SK-N-SH treated with all-trans-retinoic acid at 6 μM for 48 hours (cell line): ENCODE measurements at regions not wholly inside any gene's neighbourhood (a gene's known extent, or its start where the extent isn't known, plus 50 kb on each side); places are given as distances from the start of the nearest gene placed in this dataset.

Experiments
- ATAC-seq: fragments of 200-7000 bp; cut with Tn5 transposase; 3 replicates; pipeline ENCODE4 v1.9.1; 2020; ENCODE audit warnings: mild to moderate bottlenecking, moderate library complexity
- ARNTL ChIP-seq: fragments of 450-650 bp; formaldehyde crosslinking; IDR thresholded peaks from 2 replicates; pipeline ENCODE4 v1.5.0; 2020; ENCODE audit warnings: low read depth, mild to moderate bottlenecking, moderate library complexity, borderline replicate concordance
- BACH2 ChIP-seq: fragments of 250-450 bp; sonication (Bioruptor Pico); IDR thresholded peaks from 2 replicates; pipeline ENCODE4 v1.9.0; 2021; ENCODE audit warnings: mild to moderate bottlenecking, borderline replicate concordance
- CREB5 ChIP-seq: fragments of 250-450 bp; sonication (Bioruptor Pico); IDR thresholded peaks from 2 replicates; pipeline ENCODE4 v1.5.1; 2020; ENCODE audit warnings: low read depth, mild to moderate bottlenecking, moderate library complexity
- CSDC2 ChIP-seq: fragments of 250-450 bp; sonication (Bioruptor Pico); IDR thresholded peaks from 2 replicates; pipeline ENCODE4 v1.5.0; 2020; ENCODE audit warnings: mild to moderate bottlenecking, moderate library complexity
- CSRNP3 ChIP-seq: fragments of 250-450 bp; sonication (Bioruptor Pico); IDR thresholded peaks from 2 replicates; pipeline ENCODE4 v1.5.1; 2021; ENCODE audit warnings: mild to moderate bottlenecking, moderate library complexity
- ESRRG ChIP-seq: fragments of 250-450 bp; sonication (Bioruptor Pico); IDR thresholded peaks from 2 replicates; pipeline ENCODE4 v1.6.1; 2021; ENCODE audit warnings: mild to moderate bottlenecking
- GLIS3 ChIP-seq: fragments of 250-450 bp; sonication (Bioruptor Pico); IDR thresholded peaks from 2 replicates; pipeline ENCODE4 v1.5.0; 2020; ENCODE audit warnings: mild to moderate bottlenecking, moderate library complexity
- ISL1 ChIP-seq: fragments of 250-450 bp; sonication (Bioruptor Pico); IDR thresholded peaks from 2 replicates; pipeline ENCODE4 v2.1.2; 2022; ENCODE audit warnings: mild to moderate bottlenecking, moderate library complexity
- OSR1 ChIP-seq: fragments of 250-450 bp; sonication (Bioruptor Pico); IDR thresholded peaks from 2 replicates; pipeline ENCODE4 v1.8.0; 2022; ENCODE audit warnings: moderate library complexity, mild to moderate bottlenecking, inconsistent platforms
- PATZ1 ChIP-seq: fragments of 250-450 bp; sonication (Bioruptor Pico); IDR thresholded peaks from 2 replicates; pipeline ENCODE4 v1.8.0; 2020; ENCODE audit warnings: mild to moderate bottlenecking, moderate library complexity, borderline replicate concordance
- POU6F1 ChIP-seq: fragments of 250-450 bp; sonication (Bioruptor Pico); IDR thresholded peaks from 2 replicates; pipeline ENCODE4 v1.8.0; 2021; ENCODE audit warnings: low read depth, mild to moderate bottlenecking, moderate library complexity, borderline replicate concordance
- PPARA ChIP-seq: fragments of 250-450 bp; sonication (Bioruptor Pico); IDR thresholded peaks from 2 replicates; pipeline ENCODE4 v1.5.0; 2020; ENCODE audit warnings: mild to moderate bottlenecking, borderline replicate concordance
- RARB ChIP-seq: fragments of 250-450 bp; sonication (Bioruptor Pico); IDR thresholded peaks from 2 replicates; pipeline ENCODE4 v1.8.0; 2021; ENCODE audit warnings: mild to moderate bottlenecking, moderate library complexity
- SNAI2 ChIP-seq: fragments of 250-450 bp; sonication (Bioruptor Pico); IDR thresholded peaks from 2 replicates; pipeline ENCODE4 v1.5.0; 2020; ENCODE audit warnings: mild to moderate bottlenecking, moderate library complexity
- TCF4 ChIP-seq: fragments of 250-450 bp; sonication (Bioruptor Pico); IDR thresholded peaks from 2 replicates; pipeline ENCODE4 v1.8.0; 2021; ENCODE audit warnings: mild to moderate bottlenecking, moderate library complexity, borderline replicate concordance
- TOX ChIP-seq: fragments of 250-450 bp; sonication (Bioruptor Pico); IDR thresholded peaks from 2 replicates; pipeline ENCODE4 v1.8.0; 2021; ENCODE audit warnings: mild to moderate bottlenecking, moderate library complexity, borderline replicate concordance
- TSHZ2 ChIP-seq: fragments of 250-450 bp; sonication (Bioruptor Pico); IDR thresholded peaks from 2 replicates; pipeline ENCODE4 v1.5.0; 2020; ENCODE audit warnings: mild to moderate bottlenecking, moderate library complexity
- ZC3H10 ChIP-seq: fragments of 250-450 bp; sonication (Bioruptor Pico); IDR thresholded peaks from 2 replicates; pipeline ENCODE4 v1.5.1; 2021; ENCODE audit warnings: mild to moderate bottlenecking, moderate library complexity
- ZFP30 ChIP-seq: fragments of 450-650 bp; formaldehyde crosslinking; IDR thresholded peaks from 2 replicates; pipeline ENCODE4 v1.5.0; 2022; ENCODE audit warnings: mild to moderate bottlenecking, moderate library complexity
- ZNF565 ChIP-seq: fragments of 450-650 bp; formaldehyde crosslinking; conservative IDR thresholded peaks from 2 replicates; pipeline ENCODE4 v1.5.0; 2020; ENCODE audit warnings: low read depth, mild to moderate bottlenecking, moderate library complexity
- ZNF70 ChIP-seq: fragments of 450-650 bp; formaldehyde crosslinking; IDR thresholded peaks from 2 replicates; pipeline ENCODE4 v1.5.0; 2020; ENCODE audit warnings: mild to moderate bottlenecking, moderate library complexity
- ZNF8 ChIP-seq: fragments of 450-650 bp; formaldehyde crosslinking; IDR thresholded peaks from 2 replicates; pipeline ENCODE4 v1.5.0; 2020; ENCODE audit warnings: mild to moderate bottlenecking, moderate library complexity

GRCh38 chr11:98800696-98801095 lies 220.1 kb upstream of the CNTN5 start:
- ATAC-seq, result no peak
- TF ChIP-seq ZC3H10 (CRISPR knock-in tag) (no peak), RARB (CRISPR knock-in tag) (no peak)

- TF ChIP-seq ESRRG (CRISPR knock-in tag) (no peak), ZC3H10 (CRISPR knock-in tag) (no peak), CSDC2 (CRISPR knock-in tag) (no peak), ZNF70 (CRISPR knock-in tag) (no peak), TOX (CRISPR knock-in tag) (no peak), ISL1 (no peak), CSRNP3 (CRISPR knock-in tag) (no peak), GLIS3 (CRISPR knock-in tag) (no peak), ZFP30 (no peak), POU6F1 (no peak), PPARA (no peak), OSR1 (CRISPR knock-in tag) (no peak), ARNTL (CRISPR knock-in tag) (no peak), ZNF565 (CRISPR knock-in tag) (no peak), CREB5 (CRISPR knock-in tag) (no peak), BACH2 (CRISPR knock-in tag) (no peak), SNAI2 (no peak), PATZ1 (no peak), ZNF8 (CRISPR knock-in tag) (no peak), RARB (CRISPR knock-in tag) (no peak)
- no peak for ATAC-seq
Observed at GRCh38 chr11:98828986-98829708, 191.6 kb upstream of the CNTN5 start.

GRCh38 chr11:98829971-98830370 lies 190.8 kb upstream of the CNTN5 start:
- no peak for ATAC-seq
- TF ChIP-seq TCF4 (CRISPR knock-in tag) (no peak), OSR1 (CRISPR knock-in tag) (no peak), ESRRG (CRISPR knock-in tag) (no peak), PPARA (no peak), RARB (CRISPR knock-in tag) (no peak), PATZ1 (no peak), CSDC2 (CRISPR knock-in tag) (no peak), ZFP30 (no peak), TSHZ2 (CRISPR knock-in tag) (no peak), CREB5 (CRISPR knock-in tag) (no peak), ISL1 (no peak), ZC3H10 (CRISPR knock-in tag) (no peak), BACH2 (CRISPR knock-in tag) (no peak), SNAI2 (no peak)
